LHCN-M2 (cell line): ENCODE measurements at regions not wholly inside any gene's neighbourhood (a gene's known extent, or its start where the extent isn't known, plus 50 kb on each side); places are given as distances from the start of the nearest gene placed in this dataset.

ENCODE experiments used
- DNase-seq: peaks from one replicate; pipeline ENCODE4 v3.0.0-alpha.2; 2012; ENCODE audit warnings: low read depth

DNA sequence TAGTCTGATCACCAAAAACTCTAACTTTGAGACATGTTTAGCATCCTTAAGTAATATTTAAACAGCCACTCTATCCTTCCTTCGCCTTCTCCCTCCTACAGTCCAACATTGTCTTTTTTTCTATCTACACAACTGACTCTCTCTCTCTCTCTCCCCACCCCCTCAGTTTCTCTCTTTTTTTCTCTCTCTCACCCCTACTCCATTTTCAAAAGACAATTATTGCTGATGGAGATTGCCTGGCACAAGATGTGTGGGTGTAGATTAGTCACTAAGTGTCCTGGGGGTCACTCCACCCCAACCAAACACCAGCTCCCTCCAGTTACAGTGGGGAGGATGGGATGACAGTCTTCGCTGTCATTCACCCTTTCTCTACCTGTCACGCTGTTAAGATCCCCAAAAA, 94.5 kb upstream of the NFIA start:
- no peak for DNase-seq

DNA sequence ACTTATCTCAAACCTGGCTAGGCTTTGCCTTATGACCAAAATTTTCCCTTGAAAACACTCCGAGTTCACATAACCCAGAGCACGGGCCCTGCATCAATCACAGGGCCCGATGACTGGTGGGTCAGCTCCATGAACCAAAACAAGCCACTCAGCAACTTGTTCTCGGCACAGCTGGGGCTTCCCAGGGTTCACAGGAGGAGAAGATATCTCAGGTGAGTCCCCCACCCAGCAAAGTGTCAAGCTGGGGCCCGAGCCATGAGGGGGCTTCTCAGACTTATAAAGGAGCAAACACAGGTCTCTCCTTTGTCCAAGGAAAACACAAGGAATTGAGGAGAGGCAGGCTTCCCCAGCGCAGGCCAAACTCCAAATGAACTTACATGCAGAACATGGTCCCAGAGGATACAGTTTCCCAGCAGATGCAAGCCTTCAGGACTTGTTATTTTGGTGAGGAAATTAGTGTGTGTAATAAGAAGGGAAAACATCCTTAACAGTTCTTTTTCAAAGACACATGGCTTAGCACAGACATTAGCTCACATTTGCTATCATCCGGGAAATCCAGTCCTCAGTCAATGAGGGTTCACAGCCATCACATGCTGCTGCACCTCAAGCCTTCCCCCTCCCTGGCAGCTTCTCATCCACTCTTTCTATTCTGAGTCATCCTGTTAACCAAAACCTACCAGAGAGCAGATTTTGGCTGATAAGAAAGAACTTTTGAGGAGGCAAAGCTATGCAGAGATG, 98.1 kb upstream of the NFIA start:
- peak; percentile 23 for DNase-seq

DNA sequence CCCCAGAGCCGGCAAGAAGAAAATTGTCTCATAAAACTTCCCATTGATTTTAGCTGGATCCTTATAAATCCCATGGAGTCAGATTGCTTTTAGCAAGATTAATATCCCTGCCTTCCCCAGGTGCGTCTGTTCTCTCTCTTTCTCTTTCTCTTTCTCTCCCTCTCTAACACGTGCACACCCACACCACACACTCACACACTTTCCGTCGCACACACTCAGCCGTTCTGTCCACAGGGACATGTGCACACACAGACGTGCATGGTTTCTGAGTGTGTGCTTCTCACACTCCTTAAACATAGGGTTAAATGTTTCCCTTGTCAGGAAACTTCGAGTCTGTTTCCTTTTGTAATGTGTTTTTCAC, 98.7 kb upstream of the NFIA start:
- DNase-seq = no peak

DNA sequence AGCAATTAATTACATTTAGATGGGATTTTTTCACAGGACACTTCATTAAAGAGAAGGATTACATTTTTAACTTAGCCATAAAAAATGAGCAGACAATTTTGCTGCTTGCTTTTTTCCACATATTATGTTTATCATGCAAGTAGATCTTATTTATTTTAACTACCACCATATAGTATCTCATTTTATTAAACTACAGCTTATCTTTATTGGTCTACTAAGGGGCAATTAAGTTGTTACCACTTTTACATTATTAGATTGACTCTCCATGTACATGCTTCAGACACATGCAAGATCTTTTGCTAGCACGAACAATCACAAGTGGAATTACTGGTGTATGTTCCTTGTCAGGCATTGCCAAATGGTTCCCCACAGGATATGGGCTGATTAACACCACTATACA, 99.8 kb upstream of the NFIA start:
- DNase-seq = no peak

DNA sequence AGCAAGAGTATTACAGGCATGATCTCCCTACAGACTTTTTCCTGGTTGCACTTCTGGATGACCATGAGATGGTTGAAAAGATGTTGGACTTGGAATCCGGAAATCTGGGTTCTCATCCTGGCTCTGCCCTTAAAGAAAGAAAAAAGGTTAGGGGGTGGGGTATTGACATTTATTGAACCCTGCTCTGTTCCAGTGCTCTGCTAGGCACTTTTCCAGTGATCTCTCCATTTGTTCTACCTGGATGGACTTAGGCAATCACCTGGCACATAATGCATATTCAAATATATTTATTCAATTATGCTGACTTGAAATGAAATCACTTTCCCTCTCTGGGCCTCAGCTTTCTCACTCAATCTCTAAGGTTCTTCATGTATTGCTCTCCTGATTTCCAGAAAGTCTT, 101.0 kb upstream of the NFIA start:
- no peak for DNase-seq

DNA sequence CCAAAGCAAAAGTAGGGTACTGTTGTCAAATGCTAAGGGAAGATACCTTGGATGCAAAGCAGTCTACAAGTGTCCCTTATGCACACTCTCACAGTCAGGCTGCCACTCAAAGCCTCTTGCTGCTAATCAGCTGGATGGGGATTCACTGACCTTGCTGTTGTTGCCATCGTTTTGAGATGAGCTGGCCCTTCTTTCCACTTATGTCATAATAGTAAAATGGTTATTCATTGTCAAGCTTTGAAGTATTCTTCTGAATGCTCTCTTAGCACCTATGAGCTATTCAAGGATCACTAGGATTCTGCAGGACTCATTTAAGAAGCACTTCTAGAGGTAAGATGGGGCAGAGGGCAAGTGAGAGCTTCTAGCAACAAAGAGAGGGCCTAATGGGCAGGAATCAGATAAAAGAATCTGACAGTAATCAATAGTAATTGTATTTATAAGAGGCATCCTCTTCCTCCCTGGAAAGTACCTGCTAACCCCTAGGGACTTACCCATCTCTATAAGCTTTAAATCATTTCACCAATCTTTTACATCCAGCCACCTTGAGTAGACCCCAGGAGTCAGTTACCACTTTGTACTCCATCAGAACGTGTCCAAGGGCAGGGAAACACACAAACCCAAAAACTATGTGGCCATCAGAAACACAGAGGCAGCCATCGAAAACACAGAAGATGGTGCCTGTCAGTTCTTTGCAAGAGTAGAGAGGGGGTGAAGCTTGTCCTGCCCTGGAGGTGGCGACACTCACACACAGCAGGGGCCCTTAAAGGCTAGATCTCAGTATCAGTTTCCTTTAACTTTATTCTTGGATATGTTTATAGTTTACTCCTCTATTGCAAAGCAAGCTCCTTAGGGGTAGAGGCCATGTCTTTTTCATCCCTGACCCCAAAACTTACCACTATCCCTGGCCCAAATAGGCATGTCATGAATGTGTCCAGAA, 103.7 kb upstream of the NFIA start:
- peak; percentile 41 for DNase-seq

DNA sequence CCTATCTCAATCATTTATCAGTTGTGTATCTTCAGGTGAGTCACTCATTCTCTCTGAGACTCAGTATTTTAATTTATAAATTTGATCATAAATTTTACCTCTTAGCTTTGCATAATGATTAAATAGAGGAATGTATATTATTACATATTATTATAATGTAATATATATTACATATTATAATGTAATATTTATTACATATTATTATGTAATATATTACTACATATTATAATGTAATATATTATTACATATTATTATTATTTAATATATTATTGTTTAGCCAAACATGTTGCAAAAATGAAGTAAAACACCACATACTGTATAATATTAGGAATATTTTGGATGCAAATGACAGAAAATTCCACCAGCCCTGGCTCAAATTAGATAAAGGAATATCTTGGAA, 104.7 kb upstream of the NFIA start:
- no peak for DNase-seq

DNA sequence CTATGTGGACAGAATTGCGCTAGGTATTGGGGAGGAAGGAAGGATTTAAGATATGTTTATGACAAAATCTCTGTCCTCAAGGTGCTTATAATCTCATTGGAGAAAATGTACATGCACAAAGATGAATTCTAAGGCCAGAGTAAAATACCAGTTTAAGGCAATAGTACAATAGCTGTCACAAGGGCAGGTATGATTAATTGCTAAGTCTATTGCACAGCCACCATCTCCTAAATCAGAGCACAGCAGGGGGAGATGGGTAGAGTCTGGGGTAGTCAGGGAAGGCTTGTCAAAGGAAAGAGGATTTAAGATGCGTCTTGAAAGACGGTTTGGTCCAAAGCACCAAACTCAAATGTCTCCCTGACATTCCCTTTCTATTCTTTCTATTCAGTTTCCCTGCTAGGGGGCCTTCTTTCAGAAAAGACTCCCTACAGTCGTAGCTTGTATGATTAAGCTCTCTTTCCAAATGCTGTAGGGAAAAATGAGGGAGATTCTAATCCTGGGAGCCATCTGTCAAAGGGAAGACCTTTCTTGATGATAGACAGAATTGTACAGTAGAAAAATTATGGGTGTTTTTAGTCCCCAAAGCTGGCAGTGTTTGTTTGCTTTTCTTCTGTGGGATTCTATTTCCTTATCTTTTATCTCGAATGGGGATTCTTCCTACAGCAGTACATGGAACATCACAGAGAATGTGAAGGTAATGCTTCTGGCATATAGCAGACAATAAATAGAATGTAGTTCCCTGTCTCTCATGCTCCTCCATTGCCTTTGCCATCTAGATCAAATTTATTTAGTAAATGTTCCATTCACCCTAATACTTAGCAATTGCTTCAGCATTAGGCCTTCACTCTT, 107.6 kb upstream of the NFIA start:
- no peak for DNase-seq

DNA sequence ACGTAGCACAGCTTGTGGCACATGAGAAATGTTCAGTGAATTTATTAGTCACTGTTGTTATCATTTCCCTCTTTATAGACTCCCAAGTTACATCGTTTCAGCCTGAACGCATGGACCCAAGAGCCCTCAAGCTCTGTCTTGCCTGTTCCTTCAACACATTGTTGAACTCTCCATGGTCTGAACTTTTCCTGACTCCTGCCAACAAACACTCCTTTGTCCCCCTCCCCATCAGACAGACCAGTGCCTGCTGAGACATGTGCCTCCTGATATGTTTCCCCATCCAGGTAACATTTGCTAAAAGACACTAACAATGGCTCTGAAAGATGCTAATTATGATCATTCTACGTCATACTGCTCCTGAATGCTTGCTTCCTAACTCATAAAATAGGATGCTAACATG, 108.7 kb upstream of the NFIA start:
- no peak for DNase-seq

DNA sequence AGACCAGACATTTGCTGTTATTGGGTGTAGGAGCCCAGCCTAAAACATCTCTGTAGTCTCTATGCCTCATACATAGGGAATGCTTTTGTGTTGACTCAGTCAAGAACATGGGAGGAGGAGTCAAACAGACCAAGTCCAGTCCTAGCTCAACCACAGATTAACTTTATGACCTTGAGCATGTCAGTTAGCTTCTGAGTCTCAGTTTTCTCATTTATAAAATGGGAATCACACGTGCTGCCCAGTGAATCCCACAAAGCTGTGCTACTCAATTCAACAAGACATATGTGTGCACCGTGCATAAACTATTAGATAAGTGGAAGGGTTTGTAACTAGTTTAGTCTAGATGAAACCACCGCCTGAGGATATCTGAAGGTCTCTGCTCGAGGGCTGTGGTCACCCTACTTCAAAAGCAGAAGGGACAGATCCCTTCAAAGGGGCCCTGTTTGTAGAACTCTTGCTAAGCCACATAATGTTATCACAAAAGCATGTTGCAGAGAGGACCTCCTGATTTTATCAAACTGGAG, 109.5 kb upstream of the NFIA start:
- peak; percentile 88 for DNase-seq

DNA sequence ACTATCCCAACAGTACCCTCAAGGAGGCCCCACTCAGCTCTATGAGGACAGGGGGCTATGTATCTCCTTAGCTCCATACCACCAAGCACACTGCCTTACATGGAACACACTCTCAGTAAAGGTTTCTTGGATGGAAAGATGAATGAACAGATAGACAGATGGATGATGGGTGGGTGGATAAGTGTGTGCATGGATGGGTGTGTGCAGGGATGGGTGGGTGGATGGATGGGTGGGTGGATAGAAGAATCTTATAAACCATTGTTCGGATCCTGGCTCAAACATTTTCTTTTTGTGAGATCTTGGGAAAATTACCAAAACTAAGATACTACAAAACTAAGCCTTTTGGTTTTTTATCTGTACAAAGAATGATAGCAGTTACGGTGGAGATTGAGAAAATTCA, 111.0 kb upstream of the NFIA start:
- no peak for DNase-seq

DNA sequence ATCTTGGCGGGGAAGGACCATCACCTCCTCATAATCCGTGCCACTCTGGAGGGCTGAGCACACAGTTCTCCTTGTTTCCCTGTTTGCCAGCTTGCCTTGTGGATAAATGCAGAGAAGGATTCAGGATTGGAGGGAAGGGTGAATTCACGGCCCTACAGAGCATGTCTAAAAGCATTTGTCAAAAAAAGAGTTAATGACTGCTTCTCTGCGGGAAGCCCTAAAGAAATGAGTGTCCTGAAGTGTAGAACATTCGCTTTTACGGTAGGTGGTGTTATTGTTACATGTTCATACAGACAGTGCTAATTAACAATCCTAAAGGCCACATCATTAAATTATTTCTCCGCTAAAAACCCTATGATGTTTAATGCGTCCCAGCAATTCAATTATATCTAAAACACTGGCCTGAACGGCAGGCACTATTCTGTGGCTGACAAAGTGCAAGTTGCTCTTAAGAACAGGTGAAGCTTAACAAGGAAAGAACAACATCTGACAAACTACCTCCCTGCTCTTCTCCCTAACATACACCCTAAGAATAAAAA, 112.3 kb upstream of the NFIA start:
- DNase-seq = no peak

DNA sequence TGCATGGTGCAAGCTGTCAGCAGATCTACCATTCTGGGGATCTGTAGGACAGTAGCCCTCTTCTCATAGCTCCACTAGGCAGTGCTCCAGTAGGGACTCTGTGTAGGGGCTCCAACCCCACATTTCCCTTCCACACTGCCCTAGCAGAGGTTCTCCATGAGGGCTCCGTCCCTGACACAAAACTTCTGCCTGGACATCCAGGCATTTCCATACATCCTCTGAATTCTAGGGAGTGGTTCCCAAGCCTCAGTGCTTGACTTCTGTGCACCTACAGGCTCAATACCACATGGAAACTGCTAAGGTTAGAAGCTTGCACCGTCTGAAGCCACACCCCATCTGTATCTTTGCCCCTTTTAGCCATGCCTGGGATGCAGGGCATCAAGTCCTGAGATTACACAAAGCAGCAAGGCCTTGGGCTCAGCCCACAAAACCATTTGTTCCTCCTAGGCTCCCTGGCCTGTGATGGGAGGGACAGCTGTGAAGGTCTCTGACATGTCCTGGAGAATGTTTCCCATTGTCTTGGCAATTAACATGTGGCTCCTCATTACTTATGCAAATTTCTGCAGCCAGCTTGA, 117.0 kb upstream of the NFIA start:
- DNase-seq = no peak

DNA sequence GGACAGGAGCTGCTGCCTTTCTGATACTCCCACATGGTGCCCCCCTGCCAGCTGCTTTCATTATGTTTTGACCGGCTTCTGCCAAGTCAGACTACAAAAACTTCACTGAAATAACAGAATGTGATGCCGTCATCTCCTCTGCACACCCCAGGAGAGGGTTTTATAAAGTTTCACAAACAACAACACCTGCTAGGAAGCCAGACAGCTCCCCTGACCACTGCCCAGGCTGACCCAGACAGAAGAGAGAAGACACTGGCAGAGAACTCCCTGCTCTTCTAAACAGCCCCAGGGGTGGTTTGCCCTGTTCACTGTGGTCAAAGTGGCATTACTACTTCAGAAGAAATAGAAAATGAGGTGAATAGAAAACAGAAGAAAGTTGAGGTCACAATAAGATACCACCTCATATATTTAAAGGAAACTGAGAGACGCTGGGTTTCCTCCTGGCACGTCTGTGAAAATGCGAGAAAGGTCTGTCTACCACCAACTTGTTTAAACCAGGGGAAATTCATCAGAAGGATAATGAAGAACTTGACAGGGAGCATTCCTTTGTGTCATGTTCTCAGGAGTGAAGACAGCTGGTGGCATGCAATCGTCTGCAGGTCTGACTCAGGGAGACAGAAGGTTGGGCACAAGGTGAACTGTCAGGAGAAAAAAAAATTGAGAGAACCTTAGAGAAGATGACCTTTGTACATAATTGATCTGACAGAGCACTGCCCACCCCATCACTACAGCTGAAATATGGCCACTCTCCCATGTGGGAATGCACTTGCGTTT, 119.0 kb upstream of the NFIA start:
- DNase-seq = peak; percentile 87

DNA sequence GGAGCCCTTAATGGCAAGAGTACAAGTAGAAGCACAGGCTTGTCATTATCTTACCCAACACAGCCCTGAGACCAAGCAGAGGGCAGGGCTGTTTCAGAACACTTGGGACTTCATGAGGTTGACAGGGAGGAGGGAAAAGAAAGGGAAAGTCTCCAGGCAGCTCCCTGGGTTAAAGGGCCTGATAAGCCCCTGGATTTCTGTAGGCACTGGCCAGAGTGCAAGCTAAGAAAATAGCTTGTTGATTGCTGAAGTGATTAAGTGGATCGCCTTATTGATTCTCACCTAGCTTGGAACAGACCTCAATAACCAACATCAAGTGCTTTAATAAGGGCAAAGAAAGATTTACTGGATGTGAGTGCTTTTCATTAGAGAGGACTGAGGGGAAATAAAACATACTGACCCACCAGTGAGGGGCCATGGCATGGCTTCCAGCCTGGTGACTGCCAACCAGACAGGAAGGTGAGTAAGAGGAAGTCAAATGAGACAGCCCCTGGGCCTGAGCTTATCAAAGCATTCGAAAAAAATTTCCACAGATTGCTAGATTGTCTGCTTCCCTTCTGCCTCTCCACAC, 121.4 kb upstream of the NFIA start:
- peak; percentile 8 for DNase-seq

DNA sequence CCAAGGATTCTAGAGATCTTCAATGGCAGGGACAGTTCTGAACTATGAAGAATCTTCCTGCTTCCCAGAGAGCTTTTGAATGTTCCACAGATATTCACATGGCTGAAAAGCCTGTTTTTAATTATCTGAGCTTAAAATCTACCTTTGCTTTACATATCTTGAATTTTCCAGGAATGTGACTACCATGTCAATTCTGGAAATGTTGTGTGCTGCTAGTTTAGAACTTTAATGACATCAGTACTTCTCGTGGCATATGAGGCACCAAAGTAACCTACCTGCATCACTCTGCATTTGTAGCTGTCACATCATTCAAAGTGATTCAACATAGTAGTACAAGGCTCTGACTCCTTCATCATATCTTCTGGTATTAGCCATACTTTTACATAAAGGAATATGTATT, 122.7 kb upstream of the NFIA start:
- DNase-seq = no peak

DNA sequence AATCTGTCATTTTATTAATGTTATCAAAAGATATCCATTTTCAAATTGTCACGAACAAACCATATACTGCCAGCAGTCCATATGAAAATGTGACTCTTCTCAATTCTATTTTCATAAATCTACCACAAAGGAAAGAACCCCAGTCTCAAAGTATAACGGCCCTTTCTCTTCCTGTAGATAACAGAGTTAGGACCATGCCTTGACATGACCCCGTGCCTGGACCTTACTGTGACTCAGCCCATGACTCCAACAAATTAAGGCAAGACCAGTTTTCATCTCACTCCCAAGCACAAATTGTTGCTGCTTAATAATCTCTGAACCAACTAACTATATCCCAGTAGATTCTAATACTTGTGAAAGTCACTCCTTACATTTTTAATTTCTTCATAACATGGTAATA, 124.4 kb upstream of the NFIA start:
- no peak for DNase-seq

DNA sequence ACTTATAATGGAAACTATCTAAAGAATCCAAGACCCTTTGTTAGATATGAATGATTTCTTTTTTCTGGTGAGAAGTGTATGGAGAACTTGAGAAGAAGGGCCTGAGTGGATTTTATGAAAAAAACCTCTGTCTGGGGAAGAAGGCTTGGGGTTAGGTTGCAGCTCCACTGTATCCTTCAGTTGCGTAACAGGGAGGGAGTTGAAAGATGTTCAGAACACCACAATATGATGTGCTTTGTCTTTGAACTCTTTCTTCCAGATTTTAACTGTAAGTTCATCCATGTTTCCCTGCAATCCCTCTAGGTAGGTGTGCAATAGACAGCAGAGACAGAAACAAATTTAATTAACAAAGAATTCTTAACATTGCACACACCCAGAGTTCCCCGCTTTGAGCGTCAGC, 125.8 kb upstream of the NFIA start:
- no peak for DNase-seq

DNA sequence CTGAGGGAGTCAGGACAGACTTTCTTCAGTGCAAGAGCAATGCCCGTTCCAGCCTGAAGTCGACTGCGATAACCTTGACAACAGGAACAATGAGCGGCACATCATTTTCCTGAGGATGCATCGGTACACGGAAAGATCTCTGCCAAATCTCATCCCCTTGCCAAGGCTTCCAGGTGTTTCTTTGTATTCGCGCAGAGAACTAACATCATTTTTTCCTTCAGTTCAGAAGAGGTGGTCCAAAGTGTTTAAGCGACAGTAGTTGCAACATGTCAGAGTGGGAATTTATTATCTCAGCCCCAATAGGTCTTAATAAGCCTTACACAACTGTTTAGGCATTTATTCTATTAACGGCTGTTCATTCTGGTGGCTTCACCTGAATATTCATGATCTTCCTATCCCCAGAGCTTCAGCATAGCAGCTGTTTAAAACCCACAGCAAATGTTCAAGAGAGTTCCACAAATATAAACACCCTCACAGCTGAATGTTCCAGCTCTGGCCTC, 129.7 kb upstream of the NFIA start:
- DNase-seq = peak; percentile 31
